ENCODE measurements at regions not wholly inside any gene's neighbourhood (a gene's known extent, or its start where the extent isn't known, plus 50 kb on each side); places are given as distances from the start of the nearest gene placed in this dataset.

- TF ChIP-seq ZNF766 (CRISPR knock-in tag; IDR thresholded peaks at IDR 0.05; ENCODE audit: borderline replicate concordance) (no peak), ZBTB37 (CRISPR knock-in tag; IDR thresholded peaks at IDR 0.05) (no peak), RFXAP (CRISPR knock-in tag; IDR thresholded peaks at IDR 0.05; ENCODE audit: borderline replicate concordance) (no peak), MYC (CRISPR knock-in tag; IDR thresholded peaks at IDR 0.05; ENCODE audit: borderline replicate concordance) (no peak), JDP2 (CRISPR knock-in tag; IDR thresholded peaks at IDR 0.05; ENCODE audit: borderline replicate concordance) (no peak), PLRG1 (conservative IDR thresholded peaks at IDR 0.05) (no peak), ZNF260 (CRISPR knock-in tag; IDR thresholded peaks at IDR 0.05; ENCODE audit: borderline replicate concordance, low read depth) (no peak)
These were observed 225.2 kb upstream of the RTL1 start (continued) for GRCh38 chr14:101128478-101129321.

- no peak for DNase-seq (ENCODE audit: low spot score)
- no peaks in the 10 kb centered on the region for H3K9me3 ChIP-seq (ENCODE audit: low read length)
- POLR2A ChIA-PET: no interaction called here
- ATAC-seq: no peak
- TF ChIP-seq RORA (CRISPR knock-in tag; IDR thresholded peaks at IDR 0.05): no peak
- TF ChIP-seq JUND (CRISPR knock-in tag; IDR thresholded peaks at IDR 0.05): no peak
- TF ChIP-seq MAFF (IDR thresholded peaks at IDR 0.05; ENCODE audit: low read depth, low read length): peak; percentile 86
- no peak for TF ChIP-seq ZNF530 (CRISPR knock-in tag; IDR thresholded peaks at IDR 0.05; ENCODE audit: low read depth)
- TF ChIP-seq ZBTB10 (CRISPR knock-in tag; IDR thresholded peaks at IDR 0.05; ENCODE audit: borderline replicate concordance): no peak
- TF ChIP-seq MAFK (conservative IDR thresholded peaks at IDR 0.05 in 1 of 2, IDR thresholded peaks at IDR 0.05 in 1 of 2; ENCODE audit: low read length in 2 of 2): peak; percentile 76 to 87
- no peak for TF ChIP-seq ZSCAN20 (CRISPR knock-in tag; IDR thresholded peaks at IDR 0.05; ENCODE audit: borderline replicate concordance)
- no peak for TF ChIP-seq ZNF576 (CRISPR knock-in tag; IDR thresholded peaks at IDR 0.05)
- H4K20me1 ChIP-seq (ENCODE audit: insufficient read depth, low read length): no peaks in the 10 kb centered on the region
- no peaks in the 10 kb centered on the region for H3K36me3 ChIP-seq (replicated peaks in 1 of 2; ENCODE audit: control insufficient read depth in 1 of 2, insufficient read depth in 2 of 2, low read length in 2 of 2)
- CTCF ChIA-PET (ENCODE audit: low intra/inter-chr PET ratio, low total read pairs): no interaction called here
- H3K9ac ChIP-seq (ENCODE audit: insufficient read depth, low read depth, low read length): no peak overlapping the region
- no TSS peak for BruUV-seq (replicated peaks)
- no peak overlapping the region for H3K4me3 ChIP-seq (replicated peaks in 1 of 3; ENCODE audit: insufficient read depth in 1 of 3, low read depth in 2 of 3, low read length in 3 of 3)
- in situ Hi-C loops (cut with HindIII; ENCODE audit: extremely low pct_ligation_motif_present, low pct_unique_long_range_greater_than_20kb) (no loop called here), intact Hi-C loops (cut with micrococcal nuclease; ENCODE audit: unreplicated experiment) (no loop called here)
- no peak overlapping the region for H3K4me2 ChIP-seq (ENCODE audit: low read depth, low read length)
- H2AFZ ChIP-seq (ENCODE audit: low read length): no peak overlapping the region
- WGBS (ENCODE audit: low lambda C conversion rate): 2% methylated on average over 6 of the region's 6 CpGs
- H3K79me2 ChIP-seq (ENCODE audit: insufficient read depth, low read length): no peaks in the 10 kb centered on the region
- peaks cover 3 to 45% of the 10 kb centered on the region in 2 experiments; a peak in 3 of 5 replicates for H3K27me3 ChIP-seq (ENCODE audit: control insufficient read depth in 1 of 2, insufficient read depth in 2 of 2, low read length in 2 of 2)
- H3K4me1 ChIP-seq (ENCODE audit: insufficient read depth, low read length): no peaks in the 10 kb centered on the region
- FAIRE-seq: no peak
- no peak overlapping the region for H3K27ac ChIP-seq (ENCODE audit: extremely low read length, insufficient read depth, low read length)
These were observed 226.1 kb upstream of the RTL1 start for GRCh38 chr14:101129521-101130167.
